ENCODE measurements at regions not wholly inside any gene's neighbourhood (a gene's known extent, or its start where the extent isn't known, plus 50 kb on each side); places are given as distances from the start of the nearest gene placed in this dataset.

DNA sequence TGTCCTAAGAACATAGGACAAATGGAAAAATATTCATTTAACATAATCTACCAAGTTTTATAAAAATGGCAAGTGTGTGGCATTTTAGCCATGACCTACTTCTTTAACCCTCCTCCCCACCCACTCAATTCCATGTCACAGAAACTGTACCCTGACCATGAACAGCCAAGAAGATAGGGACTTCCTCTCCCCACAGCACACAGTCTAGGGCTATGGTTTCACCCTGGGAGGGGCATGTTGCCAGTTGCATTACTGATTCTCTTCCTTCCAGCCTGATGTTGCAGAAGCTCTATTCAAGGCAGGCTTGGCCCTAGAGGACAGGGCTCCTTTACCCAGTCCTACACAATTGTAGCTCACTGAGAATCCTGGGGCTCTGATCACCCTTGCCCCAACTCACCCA is 153.6 kb upstream of the KLF7 start:
- no peaks in the 10 kb centered on the region for H3K4me1 ChIP-seq (ENCODE audit: control insufficient read depth in 1 of 2, insufficient read depth in 2 of 2, low read length in 2 of 2)
- H3K4me3 ChIP-seq (ENCODE audit: low read depth in 1 of 2, low read length in 2 of 2) = no peak overlapping the region

GRCh38 chr2:207320381-207321159 is 154.8 kb upstream of the KLF7 start:
- no peaks in the 10 kb centered on the region for H3K9me3 ChIP-seq (ENCODE audit: control insufficient read depth in 1 of 2, low read length in 2 of 2)
- H3K4me1 ChIP-seq (ENCODE audit: control insufficient read depth in 1 of 2, insufficient read depth in 2 of 2, low read length in 2 of 2) = no peaks in the 10 kb centered on the region
- no peaks in the 10 kb centered on the region for H3K36me3 ChIP-seq (ENCODE audit: control insufficient read depth in 1 of 2, insufficient read depth in 2 of 2, low read length in 2 of 2)
- no peaks in the 10 kb centered on the region for H3K27me3 ChIP-seq (ENCODE audit: low read depth, low read length)
- H3K27ac ChIP-seq (ENCODE audit: low read length) = no peak overlapping the region
- no peak overlapping the region for H3K4me3 ChIP-seq (ENCODE audit: low read depth in 1 of 2, low read length in 2 of 2)

More for the DNA sequence above, 153.6 kb upstream of the KLF7 start:
- H3K36me3 ChIP-seq (ENCODE audit: control insufficient read depth in 1 of 2, insufficient read depth in 2 of 2, low read length in 2 of 2) = no peaks in the 10 kb centered on the region
- no peaks in the 10 kb centered on the region for H3K9me3 ChIP-seq (ENCODE audit: control insufficient read depth in 1 of 2, low read length in 2 of 2)
- H3K27ac ChIP-seq (ENCODE audit: low read length) = no peak overlapping the region
- H3K27me3 ChIP-seq (ENCODE audit: low read depth, low read length) = no peaks in the 10 kb centered on the region

GRCh38 chr2:207321514-207321913 is 155.8 kb upstream of the KLF7 start:
- H3K36me3 ChIP-seq (ENCODE audit: control insufficient read depth in 1 of 2, insufficient read depth in 2 of 2, low read length in 2 of 2) = no peaks in the 10 kb centered on the region
- H3K9me3 ChIP-seq (ENCODE audit: control insufficient read depth in 1 of 2, low read length in 2 of 2) = no peaks in the 10 kb centered on the region
- no peaks in the 10 kb centered on the region for H3K27me3 ChIP-seq (ENCODE audit: low read depth, low read length)
- no peak overlapping the region for H3K27ac ChIP-seq (ENCODE audit: low read length)
- H3K4me3 ChIP-seq (ENCODE audit: low read depth in 1 of 2, low read length in 2 of 2) = no peak overlapping the region
- H3K4me1 ChIP-seq (ENCODE audit: control insufficient read depth in 1 of 2, insufficient read depth in 2 of 2, low read length in 2 of 2) = no peaks in the 10 kb centered on the region

GRCh38 chr2:207324001-207324400 is 158.3 kb upstream of the KLF7 start:
- no peaks in the 10 kb centered on the region for H3K36me3 ChIP-seq (ENCODE audit: control insufficient read depth in 1 of 2, insufficient read depth in 2 of 2, low read length in 2 of 2)
- H3K27ac ChIP-seq (ENCODE audit: low read length) = no peak overlapping the region
- no peaks in the 10 kb centered on the region for H3K4me1 ChIP-seq (ENCODE audit: control insufficient read depth in 1 of 2, insufficient read depth in 2 of 2, low read length in 2 of 2)
- H3K4me3 ChIP-seq (ENCODE audit: low read depth in 1 of 2, low read length in 2 of 2) = no peak overlapping the region
- no peaks in the 10 kb centered on the region for H3K27me3 ChIP-seq (ENCODE audit: low read depth, low read length)
- H3K9me3 ChIP-seq (ENCODE audit: control insufficient read depth in 1 of 2, low read length in 2 of 2) = no peaks in the 10 kb centered on the region

GRCh38 chr2:207327513-207327912 is 161.8 kb upstream of the KLF7 start:
- Histone ChIP-seq H3K27me3 (ENCODE audit: low read depth, low read length) (no peaks in the 10 kb centered on the region), H3K4me3 (ENCODE audit: low read depth in 1 of 2, low read length in 2 of 2) (no peak overlapping the region), H3K36me3 (ENCODE audit: control insufficient read depth in 1 of 2, insufficient read depth in 2 of 2, low read length in 2 of 2) (no peaks in the 10 kb centered on the region), H3K9me3 (ENCODE audit: control insufficient read depth in 1 of 2, low read length in 2 of 2) (no peaks in the 10 kb centered on the region), H3K27ac (ENCODE audit: low read length) (no peak overlapping the region), H3K4me1 (ENCODE audit: control insufficient read depth in 1 of 2, insufficient read depth in 2 of 2, low read length in 2 of 2) (no peaks in the 10 kb centered on the region)

DNA sequence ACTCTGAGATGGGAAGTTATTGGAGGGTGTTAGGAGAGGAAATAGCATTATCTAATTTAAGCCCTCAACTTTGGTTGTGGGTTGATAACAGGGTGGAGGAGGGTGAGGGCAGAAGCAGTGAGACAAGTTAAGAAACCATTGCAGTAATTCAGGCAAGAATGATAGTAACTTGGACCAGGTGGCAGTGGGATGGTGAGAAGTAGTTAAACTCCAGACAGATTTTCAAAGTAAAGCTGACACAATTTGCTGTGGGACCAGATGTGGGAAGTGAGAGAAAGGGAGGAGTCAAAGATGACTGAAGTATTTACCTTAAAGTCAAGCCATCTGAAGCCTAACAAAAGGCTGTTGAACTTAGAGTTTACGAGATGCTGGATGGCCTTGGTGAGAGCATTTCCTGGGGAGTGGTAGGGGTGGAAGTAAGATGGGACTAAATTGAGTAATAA is 163.2 kb upstream of the KLF7 start:
- Histone ChIP-seq H3K4me1 (ENCODE audit: control insufficient read depth in 1 of 2, insufficient read depth in 2 of 2, low read length in 2 of 2) (no peaks in the 10 kb centered on the region), H3K27me3 (ENCODE audit: low read depth, low read length) (no peaks in the 10 kb centered on the region), H3K36me3 (ENCODE audit: control insufficient read depth in 1 of 2, insufficient read depth in 2 of 2, low read length in 2 of 2) (no peaks in the 10 kb centered on the region), H3K9me3 (ENCODE audit: control insufficient read depth in 1 of 2, low read length in 2 of 2) (no peaks in the 10 kb centered on the region), H3K4me3 (ENCODE audit: low read depth in 1 of 2, low read length in 2 of 2) (no peak overlapping the region), H3K27ac (ENCODE audit: low read length) (no peak overlapping the region)

DNA sequence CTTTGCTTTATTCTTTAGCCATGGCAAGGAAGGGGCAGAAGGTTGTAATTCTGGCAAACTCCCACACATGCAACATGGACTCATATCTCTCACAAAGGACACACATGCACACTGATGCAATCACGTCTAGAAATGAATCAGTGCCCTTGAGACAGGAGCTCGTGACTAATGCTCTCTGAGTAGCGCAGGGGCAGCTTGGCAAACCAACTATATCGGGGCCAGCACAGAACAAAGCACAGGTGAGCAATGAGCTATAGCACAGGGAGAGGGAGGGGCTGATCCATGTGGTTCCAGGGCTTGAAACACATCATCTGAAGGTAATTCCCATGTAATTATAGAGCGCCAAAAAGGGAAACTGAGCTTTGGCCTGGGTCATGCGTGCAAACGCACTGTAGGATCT is 165.2 kb upstream of the KLF7 start:
- no peak overlapping the region for H3K27ac ChIP-seq (ENCODE audit: low read length)
- no peak overlapping the region for H3K4me3 ChIP-seq (ENCODE audit: low read depth in 1 of 2, low read length in 2 of 2)
- H3K9me3 ChIP-seq (ENCODE audit: control insufficient read depth in 1 of 2, low read length in 2 of 2) = no peaks in the 10 kb centered on the region
- H3K4me1 ChIP-seq (ENCODE audit: control insufficient read depth in 1 of 2, insufficient read depth in 2 of 2, low read length in 2 of 2) = peaks cover 0 to 6% of the 10 kb centered on the region in 2 donors
- peaks cover 0 to 12% of the 10 kb centered on the region in 2 donors for H3K36me3 ChIP-seq (ENCODE audit: control insufficient read depth in 1 of 2, insufficient read depth in 2 of 2, low read length in 2 of 2)
- no peaks in the 10 kb centered on the region for H3K27me3 ChIP-seq (ENCODE audit: low read depth, low read length)

- H3K9me3 ChIP-seq (ENCODE audit: control insufficient read depth in 1 of 2, low read length in 2 of 2) = no peaks in the 10 kb centered on the region
- no peak overlapping the region for H3K4me3 ChIP-seq (ENCODE audit: low read depth in 1 of 2, low read length in 2 of 2)
- H3K36me3 ChIP-seq (ENCODE audit: control insufficient read depth in 1 of 2, insufficient read depth in 2 of 2, low read length in 2 of 2) = peaks cover 0 to 12% of the 10 kb centered on the region in 2 donors
- no peak overlapping the region for H3K27ac ChIP-seq (ENCODE audit: low read length)
- peaks cover 0 to 6% of the 10 kb centered on the region in 2 donors for H3K4me1 ChIP-seq (ENCODE audit: control insufficient read depth in 1 of 2, insufficient read depth in 2 of 2, low read length in 2 of 2)
- no peaks in the 10 kb centered on the region for H3K27me3 ChIP-seq (ENCODE audit: low read depth, low read length)
Measured at GRCh38 chr2:207331674-207332073, 165.9 kb upstream of the KLF7 start.

DNA sequence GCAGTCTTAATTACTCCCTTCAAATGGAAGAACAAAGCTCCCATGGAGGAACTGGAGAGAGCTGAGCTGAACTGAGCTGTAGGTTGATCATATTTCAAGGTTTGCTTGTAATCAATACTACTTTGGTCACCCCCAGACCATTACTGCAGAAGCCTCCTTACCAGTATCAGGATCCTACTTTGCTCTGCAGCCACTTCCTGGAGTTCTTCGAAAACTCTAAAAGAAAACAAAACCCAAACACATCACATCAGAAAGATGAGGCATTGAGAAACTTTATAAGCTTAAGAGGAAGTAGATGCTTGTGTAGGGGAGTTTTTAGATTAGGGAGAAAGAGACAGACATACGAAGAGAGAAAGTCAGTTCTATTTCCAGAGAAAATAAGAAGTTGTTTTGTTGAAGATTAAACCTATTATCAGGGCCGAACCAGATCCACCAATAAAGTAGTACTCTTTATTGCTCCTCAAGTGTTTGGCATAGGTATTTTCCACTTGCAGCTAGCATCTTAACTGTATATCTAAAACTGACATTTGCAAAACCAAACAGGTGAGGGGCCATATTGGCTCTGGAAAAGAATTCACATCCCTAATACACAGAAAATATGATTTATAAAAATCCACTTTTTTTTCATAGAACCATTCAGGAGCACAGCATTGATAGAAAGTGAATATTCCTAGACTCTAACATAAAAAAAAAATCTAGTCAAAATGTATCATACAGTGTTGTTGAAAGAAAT is 166.9 kb upstream of the KLF7 start:
- Histone ChIP-seq H3K36me3 (ENCODE audit: control insufficient read depth in 1 of 2, insufficient read depth in 2 of 2, low read length in 2 of 2) (peaks cover 0 to 12% of the 10 kb centered on the region in 2 donors), H3K9me3 (ENCODE audit: control insufficient read depth in 1 of 2, low read length in 2 of 2) (no peaks in the 10 kb centered on the region), H3K27me3 (ENCODE audit: low read depth, low read length) (no peaks in the 10 kb centered on the region), H3K4me1 (ENCODE audit: control insufficient read depth in 1 of 2, insufficient read depth in 2 of 2, low read length in 2 of 2) (peaks cover 0 to 6% of the 10 kb centered on the region in 2 donors), H3K4me3 (ENCODE audit: low read depth in 1 of 2, low read length in 2 of 2) (no peak overlapping the region), H3K27ac (ENCODE audit: low read length) (no peak overlapping the region)

DNA sequence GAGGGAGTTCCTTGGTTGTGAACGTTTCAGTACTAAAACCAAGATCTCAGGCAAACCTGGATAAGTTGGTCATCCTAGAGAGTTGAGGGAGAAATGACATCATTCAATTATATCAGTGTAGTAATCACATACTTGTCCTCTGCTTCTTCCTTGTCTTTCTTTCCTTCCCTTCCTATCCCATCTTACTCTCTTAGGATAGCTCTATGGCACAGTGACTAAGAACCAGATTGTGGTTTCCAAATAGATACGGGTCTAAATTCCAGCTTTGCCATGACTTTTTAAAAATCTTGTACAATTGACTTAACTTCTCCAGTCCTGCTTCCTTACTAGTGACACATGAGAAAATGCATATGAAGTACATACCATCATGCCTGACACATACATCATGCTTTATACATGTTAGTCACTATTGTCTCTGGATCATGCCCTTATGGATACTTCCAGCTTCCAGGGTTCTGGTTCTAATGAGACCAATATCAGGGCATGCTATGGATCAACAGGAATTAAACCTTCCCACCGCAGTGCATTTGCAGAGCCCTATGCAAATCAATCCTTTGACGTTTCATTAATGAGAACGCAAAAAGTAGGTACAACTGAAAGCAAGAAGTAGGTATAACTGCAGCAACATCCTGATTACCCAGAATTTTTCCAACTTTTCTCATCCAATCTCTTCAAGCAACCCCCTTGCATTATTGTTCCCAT is 168.0 kb upstream of the KLF7 start:
- H3K36me3 ChIP-seq (ENCODE audit: control insufficient read depth in 1 of 2, insufficient read depth in 2 of 2, low read length in 2 of 2) = peaks cover 0 to 12% of the 10 kb centered on the region in 2 donors
- peaks cover 0 to 6% of the 10 kb centered on the region in 2 donors for H3K4me1 ChIP-seq (ENCODE audit: control insufficient read depth in 1 of 2, insufficient read depth in 2 of 2, low read length in 2 of 2)
- H3K4me3 ChIP-seq (ENCODE audit: low read depth in 1 of 2, low read length in 2 of 2) = peak overlapping the region in 1 of 2 donors; percentile 16
- H3K27me3 ChIP-seq (ENCODE audit: low read depth, low read length) = no peaks in the 10 kb centered on the region
- H3K9me3 ChIP-seq (ENCODE audit: control insufficient read depth in 1 of 2, low read length in 2 of 2) = no peaks in the 10 kb centered on the region
- H3K27ac ChIP-seq (ENCODE audit: low read length) = peak overlapping the region; percentile 82

DNA sequence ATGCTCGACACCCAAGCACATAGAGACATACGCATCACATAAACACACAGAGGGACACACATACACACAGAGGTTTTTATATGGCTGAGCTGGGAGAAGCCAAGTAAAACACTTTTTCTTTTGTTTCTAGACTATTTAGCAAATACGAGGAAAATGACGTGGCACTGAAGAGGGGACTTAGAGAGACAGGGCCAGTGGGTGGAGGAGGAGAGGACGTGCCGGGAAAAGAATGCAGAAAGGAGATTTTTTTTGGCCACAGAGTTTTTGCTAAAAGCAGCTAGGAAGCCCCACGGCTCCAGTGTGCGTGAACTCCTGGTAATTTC is 168.5 kb upstream of the KLF7 start:
- peaks cover 0 to 6% of the 10 kb centered on the region in 2 donors for H3K4me1 ChIP-seq (ENCODE audit: control insufficient read depth in 1 of 2, insufficient read depth in 2 of 2, low read length in 2 of 2)
- H3K27ac ChIP-seq (ENCODE audit: low read length) = peak overlapping the region; percentile 82
- no peaks in the 10 kb centered on the region for H3K9me3 ChIP-seq (ENCODE audit: control insufficient read depth in 1 of 2, low read length in 2 of 2)
- peaks cover 0 to 12% of the 10 kb centered on the region in 2 donors for H3K36me3 ChIP-seq (ENCODE audit: control insufficient read depth in 1 of 2, insufficient read depth in 2 of 2, low read length in 2 of 2)
- peak overlapping the region; percentile 16 to 20 for H3K4me3 ChIP-seq (ENCODE audit: low read depth in 1 of 2, low read length in 2 of 2)
- H3K27me3 ChIP-seq (ENCODE audit: low read depth, low read length) = no peaks in the 10 kb centered on the region

Data from muscle layer of duodenum (tissue), 2 donors.